ENCODE measurements at regions not wholly inside any gene's neighbourhood (a gene's known extent, or its start where the extent isn't known, plus 50 kb on each side); places are given as distances from the start of the nearest gene placed in this dataset.

- H3K27me3 Mint-ChIP-seq (ENCODE audit: low read depth) = no peaks in the 10 kb centered on the region
- no peak overlapping the region for H3K4me3 Mint-ChIP-seq
- H3K4me1 Mint-ChIP-seq = peaks cover 4% of the 10 kb centered on the region
- H3K9me3 Mint-ChIP-seq = no peaks in the 10 kb centered on the region
- no peak for DNase-seq (ENCODE audit: low read depth, low spot score)
- no peak overlapping the region for H3K27ac Mint-ChIP-seq (ENCODE audit: unreplicated experiment)
- H3K36me3 Mint-ChIP-seq (ENCODE audit: low read depth) = no peaks in the 10 kb centered on the region
- TF ChIP-seq, protein P1, sequence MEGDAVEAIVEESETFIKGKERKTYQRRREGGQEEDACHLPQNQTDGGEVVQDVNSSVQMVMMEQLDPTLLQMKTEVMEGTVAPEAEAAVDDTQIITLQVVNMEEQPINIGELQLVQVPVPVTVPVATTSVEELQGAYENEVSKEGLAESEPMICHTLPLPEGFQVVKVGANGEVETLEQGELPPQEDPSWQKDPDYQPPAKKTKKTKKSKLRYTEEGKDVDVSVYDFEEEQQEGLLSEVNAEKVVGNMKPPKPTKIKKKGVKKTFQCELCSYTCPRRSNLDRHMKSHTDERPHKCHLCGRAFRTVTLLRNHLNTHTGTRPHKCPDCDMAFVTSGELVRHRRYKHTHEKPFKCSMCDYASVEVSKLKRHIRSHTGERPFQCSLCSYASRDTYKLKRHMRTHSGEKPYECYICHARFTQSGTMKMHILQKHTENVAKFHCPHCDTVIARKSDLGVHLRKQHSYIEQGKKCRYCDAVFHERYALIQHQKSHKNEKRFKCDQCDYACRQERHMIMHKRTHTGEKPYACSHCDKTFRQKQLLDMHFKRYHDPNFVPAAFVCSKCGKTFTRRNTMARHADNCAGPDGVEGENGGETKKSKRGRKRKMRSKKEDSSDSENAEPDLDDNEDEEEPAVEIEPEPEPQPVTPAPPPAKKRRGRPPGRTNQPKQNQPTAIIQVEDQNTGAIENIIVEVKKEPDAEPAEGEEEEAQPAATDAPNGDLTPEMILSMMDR (conservative IDR thresholded peaks at IDR 0.05) = no peak
Observed at GRCh38 chr3:31140470-31140869, 246.0 kb upstream of the GADL1 start.

- TF ChIP-seq, protein P1 (conservative IDR thresholded peaks at IDR 0.05) = no peak
- H3K4me1 Mint-ChIP-seq = peaks cover 4% of the 10 kb centered on the region
- H3K36me3 Mint-ChIP-seq (ENCODE audit: low read depth) = peaks cover 2% of the 10 kb centered on the region
- H3K27me3 Mint-ChIP-seq (ENCODE audit: low read depth) = no peaks in the 10 kb centered on the region
- H3K9me3 Mint-ChIP-seq = no peaks in the 10 kb centered on the region
- H3K27ac Mint-ChIP-seq (ENCODE audit: unreplicated experiment) = no peak overlapping the region
- DNase-seq (ENCODE audit: low read depth, low spot score) = no peak
- H3K4me3 Mint-ChIP-seq = no peak overlapping the region
Observed at GRCh38 chr3:31142139-31142538, 247.7 kb upstream of the GADL1 start.

DNA sequence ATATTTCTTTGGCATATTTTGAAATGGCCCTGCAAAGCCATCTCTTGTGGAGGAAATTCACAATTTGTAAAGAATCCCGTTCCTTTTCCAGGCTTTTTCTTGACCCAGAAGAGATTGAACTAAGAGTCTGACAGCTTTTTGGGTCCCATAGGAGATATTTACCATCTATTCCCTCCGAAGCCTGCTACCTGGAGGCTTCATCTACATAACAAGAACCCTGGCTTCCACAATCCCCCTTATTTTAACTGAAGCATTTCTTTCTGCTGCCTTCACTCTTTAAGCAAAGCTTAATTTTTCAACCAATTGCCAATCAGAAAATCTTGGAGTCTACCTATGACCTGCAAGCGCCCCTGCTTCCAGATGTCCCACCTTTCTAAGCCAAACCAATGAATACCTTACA lies 248.1 kb upstream of the GADL1 start:
- no peak overlapping the region for H3K4me3 Mint-ChIP-seq
- no peak for DNase-seq (ENCODE audit: low read depth, low spot score)
- H3K4me1 Mint-ChIP-seq = peaks cover 4% of the 10 kb centered on the region
- H3K27me3 Mint-ChIP-seq (ENCODE audit: low read depth) = no peaks in the 10 kb centered on the region
- no peaks in the 10 kb centered on the region for H3K9me3 Mint-ChIP-seq
- peaks cover 2% of the 10 kb centered on the region for H3K36me3 Mint-ChIP-seq (ENCODE audit: low read depth)
- no peak overlapping the region for H3K27ac Mint-ChIP-seq (ENCODE audit: unreplicated experiment)
- TF ChIP-seq, protein P1 (conservative IDR thresholded peaks at IDR 0.05) = no peak

DNA sequence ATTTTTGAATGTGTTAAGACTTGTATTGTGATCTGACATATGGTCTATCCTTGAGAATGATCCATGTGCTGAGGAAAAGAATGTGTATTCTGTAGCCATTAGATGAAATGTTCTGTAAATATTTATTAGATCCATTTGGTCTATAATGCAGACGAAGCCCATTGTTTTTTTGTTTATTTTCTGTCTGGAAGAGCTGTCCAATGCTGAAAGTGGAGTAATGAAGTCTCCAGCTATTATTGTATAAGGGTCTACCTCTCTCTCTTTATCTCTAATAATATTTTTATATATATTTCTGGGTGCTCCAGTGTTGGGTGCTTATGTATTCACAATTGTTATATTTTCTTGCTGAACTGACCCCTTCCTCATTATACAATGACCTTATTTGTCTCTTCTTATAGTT lies 250.6 kb upstream of the GADL1 start:
- no peaks in the 10 kb centered on the region for H3K27me3 Mint-ChIP-seq (ENCODE audit: low read depth)
- TF ChIP-seq, protein P1 (conservative IDR thresholded peaks at IDR 0.05) = no peak
- H3K36me3 Mint-ChIP-seq (ENCODE audit: low read depth) = peaks cover 11% of the 10 kb centered on the region
- no peak overlapping the region for H3K27ac Mint-ChIP-seq (ENCODE audit: unreplicated experiment)
- DNase-seq (ENCODE audit: low read depth, low spot score) = no peak
- no peak overlapping the region for H3K4me3 Mint-ChIP-seq
- peaks cover 7% of the 10 kb centered on the region for H3K9me3 Mint-ChIP-seq
- peaks cover 4% of the 10 kb centered on the region for H3K4me1 Mint-ChIP-seq

GRCh38 chr3:31147550-31147949 lies 253.1 kb upstream of the GADL1 start:
- Mint-ChIP-seq H3K27me3 (ENCODE audit: low read depth) (no peaks in the 10 kb centered on the region), H3K36me3 (ENCODE audit: low read depth) (peaks cover 13% of the 10 kb centered on the region), H3K4me1 (no peaks in the 10 kb centered on the region), H3K9me3 (peaks cover 10% of the 10 kb centered on the region), H3K4me3 (no peak overlapping the region), H3K27ac (ENCODE audit: unreplicated experiment) (no peak overlapping the region)
- TF ChIP-seq, protein P1 (conservative IDR thresholded peaks at IDR 0.05) = no peak
- no peak for DNase-seq (ENCODE audit: low read depth, low spot score)

All from neural crest cell (in vitro differentiated cells).